ENCODE measurements at regions not wholly inside any gene's neighbourhood (a gene's known extent, or its start where the extent isn't known, plus 50 kb on each side); places are given as distances from the start of the nearest gene placed in this dataset.

DNA sequence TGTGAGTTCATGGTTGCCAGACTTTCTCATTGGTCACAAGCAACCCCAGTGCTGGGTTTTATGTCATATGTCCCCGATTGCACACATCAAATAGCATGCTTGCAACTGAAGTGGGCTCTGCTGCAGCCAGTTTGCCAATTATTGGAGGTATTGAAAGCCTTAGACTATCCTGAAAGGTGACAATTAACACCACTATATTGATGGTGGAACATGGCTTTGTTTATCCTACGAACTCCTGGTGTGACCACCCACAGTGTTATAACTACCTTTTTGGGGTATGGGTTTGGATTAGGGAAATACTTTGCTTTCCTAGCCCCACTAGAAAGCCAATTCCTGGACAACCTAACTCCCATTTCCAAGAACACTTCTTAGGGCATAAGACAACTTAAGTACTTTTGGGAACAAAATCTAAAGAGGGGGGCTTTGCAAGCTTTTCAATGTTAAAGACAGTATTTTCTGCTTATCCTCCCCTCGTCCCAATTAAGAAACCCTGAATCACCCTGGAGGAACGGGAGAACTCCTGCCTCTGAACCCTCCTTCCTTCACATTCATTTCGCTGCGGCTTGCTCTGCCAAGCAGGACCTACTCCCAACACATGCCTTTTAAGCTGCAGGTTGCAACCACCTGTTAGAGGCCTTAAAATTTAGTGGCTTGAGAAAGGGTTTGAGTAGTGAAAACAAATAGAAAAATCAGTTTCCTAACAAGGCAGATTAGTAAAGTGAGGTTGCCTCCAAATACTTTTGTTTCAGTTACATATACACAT is 80.3 kb upstream of the RBM19 start:
- dilution Hi-C loops (cut with MboI; ENCODE audit: extremely low pct_ligation_motif_present, low sequenced_read_pairs), result no loop called here
- Histone ChIP-seq H2AFZ (ENCODE audit: low read depth, low read length) (no peak overlapping the region), H3K9me1 (replicated peaks; ENCODE audit: control insufficient read depth, extremely low read depth, insufficient read depth, low read length) (no peaks in the 10 kb centered on the region), H4K20me1 (replicated peaks; ENCODE audit: control insufficient read depth, extremely low read depth, insufficient read depth, low read length) (no peaks in the 10 kb centered on the region), H3K4me2 (ENCODE audit: insufficient read depth, low read length) (no peak overlapping the region), H3K9ac (replicated peaks; ENCODE audit: extremely low read depth, insufficient read depth, low read length) (no peak overlapping the region), H3K27me3 (ENCODE audit: control insufficient read depth in 2 of 2, insufficient read depth in 2 of 2, low read length in 2 of 2) (no peaks in the 10 kb centered on the region), H3K36me3 (ENCODE audit: control insufficient read depth in 2 of 2, extremely low read depth in 1 of 2, insufficient read depth in 2 of 2, low read length in 2 of 2) (no peaks in the 10 kb centered on the region), H3K9me3 (replicated peaks; ENCODE audit: control insufficient read depth, insufficient read depth, low read length) (no peaks in the 10 kb centered on the region), H3K79me2 (ENCODE audit: control insufficient read depth, insufficient read depth, low read length) (no peaks in the 10 kb centered on the region), H3K4me3 (replicated peaks in 1 of 3; ENCODE audit: insufficient read depth in 1 of 3, low read depth in 1 of 3, low read length in 3 of 3) (no peak overlapping the region), H3K27ac (ENCODE audit: insufficient read depth, low read depth, low read length) (no peak overlapping the region), H3K4me1 (ENCODE audit: control insufficient read depth, extremely low read depth, insufficient read depth, low read length) (no peaks in the 10 kb centered on the region)
- intact Hi-C loops (cut with micrococcal nuclease), result no loop called here
- TF ChIP-seq FOS (IDR thresholded peaks at IDR 0.05; ENCODE audit: borderline replicate concordance, insufficient read depth, low read length) (no peak), EZH2 (IDR thresholded peaks at IDR 0.05; ENCODE audit: borderline replicate concordance, low read depth, low read length, severe bottlenecking) (no peak), POLR2AphosphoS5 (IDR thresholded peaks at IDR 0.05; ENCODE audit: insufficient read depth, low read depth, low read length) (no peak), MAX (IDR thresholded peaks at IDR 0.05; ENCODE audit: insufficient read depth, insufficient read length) (no peak), MYC (IDR thresholded peaks at IDR 0.05; ENCODE audit: low read depth, low read length) (no peak), POLR2A (IDR thresholded peaks at IDR 0.05; ENCODE audit: low read depth, low read length) (no peak), GATA2 (IDR thresholded peaks at IDR 0.05; ENCODE audit: insufficient read depth, insufficient read length, low read depth, low read length) (no peak), JUN (IDR thresholded peaks at IDR 0.05; ENCODE audit: borderline replicate concordance, insufficient read depth, insufficient read length, low read depth) (no peak)
- TF ChIP-seq, protein P1, sequence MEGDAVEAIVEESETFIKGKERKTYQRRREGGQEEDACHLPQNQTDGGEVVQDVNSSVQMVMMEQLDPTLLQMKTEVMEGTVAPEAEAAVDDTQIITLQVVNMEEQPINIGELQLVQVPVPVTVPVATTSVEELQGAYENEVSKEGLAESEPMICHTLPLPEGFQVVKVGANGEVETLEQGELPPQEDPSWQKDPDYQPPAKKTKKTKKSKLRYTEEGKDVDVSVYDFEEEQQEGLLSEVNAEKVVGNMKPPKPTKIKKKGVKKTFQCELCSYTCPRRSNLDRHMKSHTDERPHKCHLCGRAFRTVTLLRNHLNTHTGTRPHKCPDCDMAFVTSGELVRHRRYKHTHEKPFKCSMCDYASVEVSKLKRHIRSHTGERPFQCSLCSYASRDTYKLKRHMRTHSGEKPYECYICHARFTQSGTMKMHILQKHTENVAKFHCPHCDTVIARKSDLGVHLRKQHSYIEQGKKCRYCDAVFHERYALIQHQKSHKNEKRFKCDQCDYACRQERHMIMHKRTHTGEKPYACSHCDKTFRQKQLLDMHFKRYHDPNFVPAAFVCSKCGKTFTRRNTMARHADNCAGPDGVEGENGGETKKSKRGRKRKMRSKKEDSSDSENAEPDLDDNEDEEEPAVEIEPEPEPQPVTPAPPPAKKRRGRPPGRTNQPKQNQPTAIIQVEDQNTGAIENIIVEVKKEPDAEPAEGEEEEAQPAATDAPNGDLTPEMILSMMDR (IDR thresholded peaks at IDR 0.05; ENCODE audit: extremely low read depth in 1 of 2, insufficient read depth in 1 of 2, low read depth in 1 of 2, low read length in 2 of 2), result no peak
- no TSS peak for BruUV-seq (replicated peaks)
- ChIA-PET CTCF (no interaction called here), POLR2A (no interaction called here)
- FAIRE-seq (no peak), DNase-seq (ENCODE audit: low read depth, low spot score) (no peak)

All from endothelial cell of umbilical vein (primary cell).